H1 (cell line): ENCODE measurements at regions not wholly inside any gene's neighbourhood (a gene's known extent, or its start where the extent isn't known, plus 50 kb on each side); places are given as distances from the start of the nearest gene placed in this dataset.

Source experiments
- CTCF ChIA-PET: fragments of 300-600 bp; sonication (Branson Sonifier 250); formaldehyde crosslinking; loops from one replicate; lab custom pipeline; 2021; ENCODE audit not compliant: partially characterized antibody; lab: Charles Lee
- POLR2A ChIA-PET: fragments of 300-600 bp; sonication (Branson Sonifier 250); formaldehyde crosslinking; loops from one replicate; lab custom pipeline; 2021; ENCODE audit warnings: inconsistent platforms; ENCODE audit not compliant: partially characterized antibody; lab: Charles Lee
- DNase-seq, 2 experiments: peaks; one replicate each; pipeline versions ENCODE4 v3.0.0 to v3.0.0-alpha.2; 2010 to 2022; ENCODE audit warnings: low spot score in 2 of 2, low read depth in 1 of 2, mixed read lengths in 1 of 2
- FAIRE-seq: peaks from 2 replicates; lab custom pipeline; 2011; peaks lifted over from hg19 to GRCh38; lab: Jason Lieb, UNC
- H2AFZ ChIP-seq: 2 replicates; pipeline ENCODE4 v1.8.1; 2012; ENCODE audit warnings: low read length, inconsistent platforms
- H2AK5ac ChIP-seq: 2 replicates; pipeline ENCODE4 v1.6.1; 2013; ENCODE audit warnings: low read depth, low read length
- H2BK120ac ChIP-seq: replicated peaks from 2 replicates; pipeline ENCODE3; 2013; ENCODE audit warnings: low read depth, low read length, inconsistent platforms
- H2BK12ac ChIP-seq: 2 replicates; pipeline ENCODE4 v1.6.1; 2013; ENCODE audit warnings: low read depth, low read length
- H2BK15ac ChIP-seq: 2 replicates; pipeline ENCODE4 v1.6.1; 2013; ENCODE audit warnings: low read length
- H2BK20ac ChIP-seq: 2 replicates; pipeline ENCODE4 v1.6.1; 2013; ENCODE audit warnings: low read length
- H2BK5ac ChIP-seq: 2 replicates; pipeline ENCODE4 v1.6.1; 2013; ENCODE audit warnings: low read depth, low read length
- H3K14ac ChIP-seq: 2 replicates; pipeline ENCODE4 v1.6.1; 2013; ENCODE audit warnings: inconsistent platforms; ENCODE audit not compliant: insufficient read length
- H3K18ac ChIP-seq: 2 replicates; pipeline ENCODE4 v1.6.1; 2013; ENCODE audit warnings: low read length; ENCODE audit errors: extremely low read depth
- H3K23ac ChIP-seq: 2 replicates; pipeline ENCODE4 v1.6.1; 2013; ENCODE audit warnings: inconsistent platforms; ENCODE audit not compliant: insufficient read length
- H3K23me2 ChIP-seq: 2 replicates; pipeline ENCODE4 v1.6.1; 2013; ENCODE audit warnings: low read depth, low read length
- H3K27ac ChIP-seq: 2 replicates; pipeline ENCODE4 v1.6.1; 2011; ENCODE audit warnings: low read depth, low read length, inconsistent platforms
- H3K27me3 ChIP-seq, 4 experiments: replicated peaks in 1 of 4; 1 replicate in 1 of 4; 2 replicates in 3 of 4; pipeline versions ENCODE4 v1.6.1 to v1.8.1; 2011 to 2013; ENCODE audit warnings: low read length in 3 of 4, mild to moderate bottlenecking in 3 of 4, inconsistent platforms in 2 of 4, mixed read lengths in 2 of 4, moderate library complexity in 1 of 4; ENCODE audit not compliant: control insufficient read depth in 3 of 4, insufficient read depth in 3 of 4; ENCODE audit errors: extremely low read depth in 1 of 4
- H3K36me3 ChIP-seq, 4 experiments: 2 replicates each; pipeline versions ENCODE4 v1.6.1 to v1.8.1; 2011 to 2013; ENCODE audit warnings: mild to moderate bottlenecking in 4 of 4, low read length in 3 of 4, moderate library complexity in 2 of 4, control low read depth in 1 of 4, inconsistent platforms in 1 of 4; ENCODE audit not compliant: insufficient read depth in 4 of 4, control insufficient read depth in 2 of 4
- H3K4ac ChIP-seq: replicated peaks from 2 replicates; pipeline ENCODE3; 2013; ENCODE audit warnings: low read length, low read depth, mixed read lengths, inconsistent platforms; ENCODE audit not compliant: insufficient read length
- H3K4me1 ChIP-seq, 4 experiments: replicated peaks in 1 of 4; 1 replicate in 1 of 4; 2 replicates in 3 of 4; pipeline versions ENCODE4 v1.6.1 to v1.8.1; 2011 to 2013; ENCODE audit warnings: low read length in 3 of 4, inconsistent platforms in 2 of 4, mixed read lengths in 1 of 4; ENCODE audit not compliant: insufficient read depth in 4 of 4, control insufficient read depth in 3 of 4
- H3K4me2 ChIP-seq, 2 experiments: 2 replicates each; pipeline versions ENCODE4 v1.6.1 to v1.8.1; 2011 to 2013; ENCODE audit warnings: low read depth in 2 of 2, low read length in 2 of 2, control low read depth in 1 of 2, inconsistent platforms in 1 of 2, mild to moderate bottlenecking in 1 of 2; ENCODE audit not compliant: insufficient read depth in 1 of 2
- H3K4me3 ChIP-seq, 4 experiments: fragments of 200-600, 300-600 bp in 1 of 4; sonication (generic), shearing (Covaris generic), sonication (Bioruptor Twin) in 1 of 4; 2 replicates each; pipeline versions ENCODE4 v1.5.1 to v1.8.1; 2011 to 2016; ENCODE audit warnings: low read length in 4 of 4, low read depth in 3 of 4, control low read depth in 2 of 4, inconsistent platforms in 2 of 4, mild to moderate bottlenecking in 2 of 4, mixed read lengths in 1 of 4, moderate library complexity in 1 of 4; ENCODE audit not compliant: insufficient read depth in 2 of 4; ENCODE audit errors: extremely low read depth in 1 of 4
- H3K56ac ChIP-seq: replicated peaks from 2 replicates; pipeline ENCODE3; 2013; ENCODE audit warnings: low read depth, mild to moderate bottlenecking, mixed read lengths, low read length, inconsistent platforms; ENCODE audit not compliant: insufficient read length
- H3K79me1 ChIP-seq: 2 replicates; pipeline ENCODE4 v1.6.1; 2013; ENCODE audit warnings: low read depth, low read length, control low read depth
- H3K79me2 ChIP-seq, 2 experiments: 2 replicates each; pipeline versions ENCODE4 v1.6.1 to v1.8.1; 2012 to 2013; ENCODE audit warnings: low read length in 2 of 2, mild to moderate bottlenecking in 2 of 2, inconsistent platforms in 1 of 2; ENCODE audit not compliant: insufficient read depth in 2 of 2, control insufficient read depth in 1 of 2
- H3K9ac ChIP-seq, 4 experiments: replicated peaks in 1 of 4; 1 replicate in 1 of 4; 2 replicates in 3 of 4; pipeline versions ENCODE4 v1.6.1 to v1.8.1; 2011 to 2013; ENCODE audit warnings: low read depth in 3 of 4, low read length in 3 of 4, control low read depth in 2 of 4, mild to moderate bottlenecking in 2 of 4, moderate library complexity in 2 of 4, inconsistent platforms in 1 of 4; ENCODE audit errors: extremely low read depth in 1 of 4
- H3K9me3 ChIP-seq, 2 experiments: 2 replicates each; pipeline versions ENCODE4 v1.6.1 to v1.8.1; 2012 to 2013; ENCODE audit warnings: mild to moderate bottlenecking in 2 of 2, moderate library complexity in 2 of 2, control low read depth in 1 of 2, inconsistent platforms in 1 of 2, low read depth in 1 of 2, low read length in 1 of 2, mixed read lengths in 1 of 2; ENCODE audit not compliant: insufficient read depth in 2 of 2
- H4K20me1 ChIP-seq, 2 experiments: replicated peaks in 1 of 2; 2 replicates each; pipeline versions ENCODE3 to v1.8.1; 2011 to 2013; ENCODE audit warnings: inconsistent platforms in 2 of 2, low read length in 2 of 2, mild to moderate bottlenecking in 1 of 2; ENCODE audit not compliant: insufficient read depth in 2 of 2, control insufficient read depth in 1 of 2
- H4K5ac ChIP-seq: 2 replicates; pipeline ENCODE4 v1.6.1; 2013; ENCODE audit warnings: low read length, low read depth, mixed read lengths, inconsistent platforms; ENCODE audit not compliant: insufficient read length
- H4K8ac ChIP-seq: 2 replicates; pipeline ENCODE4 v1.8.0; 2013; ENCODE audit warnings: mild to moderate bottlenecking, moderate library complexity, low read length, inconsistent platforms; ENCODE audit not compliant: insufficient read depth; ENCODE audit errors: extremely low read depth
- H4K91ac ChIP-seq: replicated peaks from 2 replicates; pipeline ENCODE3; 2013; ENCODE audit warnings: low read length, mixed read lengths, inconsistent platforms; ENCODE audit not compliant: insufficient read length
- CHD2 ChIP-seq: IDR thresholded peaks from 2 replicates; pipeline ENCODE4 v1.6.1; 2012; ENCODE audit warnings: low read length, improper control_type of control experiment
- YY1 ChIP-seq: IDR thresholded peaks from 2 replicates; pipeline ENCODE4 v1.6.1; 2011; ENCODE audit warnings: low read depth, mild to moderate bottlenecking, low read length
- WGBS, 2 experiments: shearing (Covaris generic) in 1 of 2; methylation state at CpG; one replicate each; pipeline versions ENCODE4 v1.1.6 to v1.1.7; 2013 to 2015; ENCODE audit warnings: low lambda C conversion rate in 2 of 2, mixed read lengths in 2 of 2, inconsistent platforms in 1 of 2, low coverage in 1 of 2, missing lambda C conversion rate in 1 of 2; ENCODE audit not compliant: insufficient replicate concordance in 2 of 2, insufficient coverage in 1 of 2, insufficient read length in 1 of 2; ENCODE audit errors: extremely low coverage in 1 of 2, missing lambda C conversion rate in 1 of 2; 5-methylcytosine and 5-hydroxymethylcytosine counted together

- H3K23ac ChIP-seq = no peak overlapping the region
- H3K4me1 ChIP-seq = no peaks in the 10 kb centered on the region
- H4K8ac ChIP-seq = no peak overlapping the region
- H4K91ac ChIP-seq = no peak overlapping the region
- ChIA-PET POLR2A (no interaction called here), CTCF (interaction anchor here (0.9 to 1.4 kb wide), 3 partner anchors 10 to 27 kb away, joined by 3 read pairs; no protein-coding TSS in a partner anchor)
- H3K4me3 ChIP-seq = no peak overlapping the region
- no peaks in the 10 kb centered on the region for H4K20me1 ChIP-seq
- H3K79me2 ChIP-seq = no peaks in the 10 kb centered on the region
- no peak overlapping the region for H4K5ac ChIP-seq
- WGBS, 2 experiments = 89% methylated on average over 1 of the region's 1 CpG; no CpG with 5 or more reads in 1 of the 2 experiments
- H3K9me3 ChIP-seq = no peaks in the 10 kb centered on the region
- H3K79me1 ChIP-seq = no peaks in the 10 kb centered on the region
- H3K4me2 ChIP-seq = no peak overlapping the region
- no peak overlapping the region for H3K14ac ChIP-seq
- no peak overlapping the region for H2BK12ac ChIP-seq
- no peak overlapping the region for H3K56ac ChIP-seq
- H3K4ac ChIP-seq = no peak overlapping the region
- H2BK15ac ChIP-seq = no peak overlapping the region
- no peaks in the 10 kb centered on the region for H3K27me3 ChIP-seq
- no peak overlapping the region for H2BK120ac ChIP-seq
- no peak overlapping the region for H3K9ac ChIP-seq
- H2BK5ac ChIP-seq = no peak overlapping the region
- no peak overlapping the region for H3K27ac ChIP-seq
- H2AFZ ChIP-seq = no peak overlapping the region
- H3K23me2 ChIP-seq = no peaks in the 10 kb centered on the region
- H2AK5ac ChIP-seq = no peak overlapping the region
- DNase-seq = no peak
- H3K18ac ChIP-seq = no peak overlapping the region
- H2BK20ac ChIP-seq = no peak overlapping the region
- no peak for TF ChIP-seq YY1
- no peak for TF ChIP-seq CHD2
- no peak for FAIRE-seq
- no peaks in the 10 kb centered on the region for H3K36me3 ChIP-seq
These were observed 103.0 kb upstream of the RAPGEF2 start for GRCh38 chr4:158999849-159000248.
